Fibroblast of lung (primary cell): ENCODE measurements at regions not wholly inside any gene's neighbourhood (a gene's known extent, or its start where the extent isn't known, plus 50 kb on each side); places are given as distances from the start of the nearest gene placed in this dataset.

Experiments used
- DNase-seq, 2 donors: peaks; one replicate each; pipeline versions ENCODE4 v3.0.0 to v3.0.0-alpha.2; 2010; ENCODE audit warnings: low read depth in 2 of 2
- H2AFZ ChIP-seq: 2 replicates; pipeline ENCODE4 v1.5.1; 2012; ENCODE audit warnings: low read length, control low read depth, inconsistent platforms
- H3K27ac ChIP-seq: 2 replicates; pipeline ENCODE4 v1.5.1; 2011; ENCODE audit warnings: low read length, control low read depth; ENCODE audit not compliant: insufficient read depth
- H3K27me3 ChIP-seq: 2 replicates; pipeline ENCODE4 v1.5.1; 2011; ENCODE audit warnings: mild to moderate bottlenecking, low read length; ENCODE audit not compliant: control insufficient read depth, insufficient read depth
- H3K36me3 ChIP-seq: 2 replicates; pipeline ENCODE4 v1.5.1; 2011; ENCODE audit warnings: low read length; ENCODE audit not compliant: control insufficient read depth, insufficient read depth
- H3K4me1 ChIP-seq: 2 replicates; pipeline ENCODE4 v1.5.1; 2011; ENCODE audit warnings: low read length; ENCODE audit not compliant: control insufficient read depth, insufficient read depth; ENCODE audit errors: extremely low read depth
- H3K4me2 ChIP-seq: 2 replicates; pipeline ENCODE4 v1.5.1; 2011; ENCODE audit warnings: low read length, control low read depth; ENCODE audit not compliant: insufficient read depth; ENCODE audit errors: extremely low read depth
- H3K4me3 ChIP-seq, 4 experiments: fragments of 200-600 bp in 1 of 4; sonication (generic) in 1 of 4; replicated peaks in 1 of 4; 2 replicates each; pipeline ENCODE4 v1.5.1; 2011 to 2016; ENCODE audit warnings: low read length in 4 of 4, low read depth in 3 of 4, mild to moderate bottlenecking in 3 of 4, control low read depth in 2 of 4, inconsistent platforms in 1 of 4, mixed read lengths in 1 of 4; ENCODE audit not compliant: insufficient read depth in 1 of 4; ENCODE audit errors: control extremely low read depth in 1 of 4
- H3K79me2 ChIP-seq: 2 replicates; pipeline ENCODE4 v1.5.1; 2012; ENCODE audit warnings: mild to moderate bottlenecking, low read length, inconsistent platforms; ENCODE audit not compliant: control insufficient read depth, insufficient read depth
- H3K9ac ChIP-seq: 2 replicates; pipeline ENCODE4 v1.5.1; 2011; ENCODE audit warnings: mild to moderate bottlenecking, low read length, control low read depth; ENCODE audit not compliant: insufficient read depth
- H3K9me3 ChIP-seq: 2 replicates; pipeline ENCODE4 v1.5.1; 2012; ENCODE audit warnings: low read depth, low read length; ENCODE audit not compliant: control insufficient read depth, insufficient read depth
- H4K20me1 ChIP-seq: 2 replicates; pipeline ENCODE4 v1.5.1; 2011; ENCODE audit warnings: low read length; ENCODE audit not compliant: control insufficient read depth, insufficient read depth; ENCODE audit errors: extremely low read depth
- CTCF ChIP-seq, 2 donors: IDR thresholded peaks in 1 of 2; conservative IDR thresholded peaks in 1 of 2; 1 replicate in 1 of 2; 2 replicates in 1 of 2; pipeline ENCODE4 v1.5.1; 2011 to 2012; ENCODE audit warnings: low read length in 2 of 2, control low read depth in 1 of 2, inconsistent platforms in 1 of 2, low read depth in 1 of 2, mild to moderate bottlenecking in 1 of 2
- EZH2 ChIP-seq: IDR thresholded peaks from 2 replicates; pipeline ENCODE4 v1.5.1; 2012; ENCODE audit warnings: low read length, control low read depth, mild to moderate bottlenecking; ENCODE audit errors: missing control alignments

GRCh38 chr2:55992455-55992854 lies 68.9 kb upstream of the EFEMP1 start:
- Histone ChIP-seq H3K4me1 (peaks cover 4% of the 10 kb centered on the region), H3K27ac (peak overlapping the region; percentile 13), H2AFZ (no peak overlapping the region), H3K9me3 (no peaks in the 10 kb centered on the region), H3K27me3 (no peaks in the 10 kb centered on the region), H3K4me2 (peak overlapping the region; percentile 44), H3K4me3 (no peak overlapping the region), H3K36me3 (no peaks in the 10 kb centered on the region), H3K79me2 (no peaks in the 10 kb centered on the region), H3K9ac (no peak overlapping the region), H4K20me1 (no peaks in the 10 kb centered on the region)
- TF ChIP-seq EZH2 = no peak
- TF ChIP-seq CTCF (conservative IDR thresholded peaks at IDR 0.05 in 1 of 2, IDR thresholded peaks at IDR 0.05 in 1 of 2; ENCODE audit: low read depth in 1 of 2, low read length in 2 of 2) = no peak
- DNase-seq = peak; percentile 91 to 100

GRCh38 chr2:55993685-55994084 lies 70.1 kb upstream of the EFEMP1 start:
- DNase-seq = no peak
- Histone ChIP-seq H3K4me2 (no peak overlapping the region), H3K27ac (no peak overlapping the region), H3K79me2 (no peaks in the 10 kb centered on the region), H3K36me3 (no peaks in the 10 kb centered on the region), H3K9me3 (no peaks in the 10 kb centered on the region), H3K4me1 (peaks cover 4% of the 10 kb centered on the region), H3K9ac (no peak overlapping the region), H2AFZ (no peak overlapping the region), H4K20me1 (no peaks in the 10 kb centered on the region), H3K27me3 (no peaks in the 10 kb centered on the region), H3K4me3 (no peak overlapping the region)
- TF ChIP-seq CTCF (conservative IDR thresholded peaks at IDR 0.05 in 1 of 2, IDR thresholded peaks at IDR 0.05 in 1 of 2; ENCODE audit: low read depth in 1 of 2, low read length in 2 of 2) (no peak), EZH2 (no peak)

DNA sequence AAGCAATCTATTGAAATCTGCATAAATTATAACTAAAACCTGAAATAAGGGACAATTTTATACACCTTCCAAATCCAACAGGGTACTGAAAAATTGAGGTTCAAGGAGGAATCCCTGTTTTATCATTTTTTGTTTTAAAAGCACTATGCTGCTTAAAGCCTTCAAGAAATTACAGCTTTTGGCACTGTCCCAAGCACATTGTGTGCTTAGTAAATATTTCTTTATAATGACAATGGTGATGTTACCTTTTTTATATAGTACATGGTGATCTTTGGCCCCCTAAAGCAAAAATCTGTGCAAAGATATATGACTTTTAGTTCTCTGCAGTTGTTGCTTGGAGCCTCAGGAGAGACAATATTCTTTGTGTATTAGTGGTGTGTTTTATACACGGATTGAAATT lies 71.6 kb upstream of the EFEMP1 start:
- H3K36me3 ChIP-seq = no peaks in the 10 kb centered on the region
- peak in 1 of 2 donors; percentile 4 for DNase-seq
- no peaks in the 10 kb centered on the region for H3K9me3 ChIP-seq
- no peak overlapping the region for H3K4me3 ChIP-seq
- no peaks in the 10 kb centered on the region for H4K20me1 ChIP-seq
- H3K79me2 ChIP-seq = no peaks in the 10 kb centered on the region
- H3K9ac ChIP-seq = no peak overlapping the region
- no peak overlapping the region for H3K4me2 ChIP-seq
- H2AFZ ChIP-seq = no peak overlapping the region
- no peaks in the 10 kb centered on the region for H3K27me3 ChIP-seq
- peaks cover 4% of the 10 kb centered on the region for H3K4me1 ChIP-seq
- TF ChIP-seq EZH2 = no peak
- TF ChIP-seq CTCF (conservative IDR thresholded peaks at IDR 0.05 in 1 of 2, IDR thresholded peaks at IDR 0.05 in 1 of 2; ENCODE audit: low read depth in 1 of 2, low read length in 2 of 2) = no peak
- no peak overlapping the region for H3K27ac ChIP-seq
